ENCODE measurements at regions not wholly inside any gene's neighbourhood (a gene's known extent, or its start where the extent isn't known, plus 50 kb on each side); places are given as distances from the start of the nearest gene placed in this dataset.

DNA sequence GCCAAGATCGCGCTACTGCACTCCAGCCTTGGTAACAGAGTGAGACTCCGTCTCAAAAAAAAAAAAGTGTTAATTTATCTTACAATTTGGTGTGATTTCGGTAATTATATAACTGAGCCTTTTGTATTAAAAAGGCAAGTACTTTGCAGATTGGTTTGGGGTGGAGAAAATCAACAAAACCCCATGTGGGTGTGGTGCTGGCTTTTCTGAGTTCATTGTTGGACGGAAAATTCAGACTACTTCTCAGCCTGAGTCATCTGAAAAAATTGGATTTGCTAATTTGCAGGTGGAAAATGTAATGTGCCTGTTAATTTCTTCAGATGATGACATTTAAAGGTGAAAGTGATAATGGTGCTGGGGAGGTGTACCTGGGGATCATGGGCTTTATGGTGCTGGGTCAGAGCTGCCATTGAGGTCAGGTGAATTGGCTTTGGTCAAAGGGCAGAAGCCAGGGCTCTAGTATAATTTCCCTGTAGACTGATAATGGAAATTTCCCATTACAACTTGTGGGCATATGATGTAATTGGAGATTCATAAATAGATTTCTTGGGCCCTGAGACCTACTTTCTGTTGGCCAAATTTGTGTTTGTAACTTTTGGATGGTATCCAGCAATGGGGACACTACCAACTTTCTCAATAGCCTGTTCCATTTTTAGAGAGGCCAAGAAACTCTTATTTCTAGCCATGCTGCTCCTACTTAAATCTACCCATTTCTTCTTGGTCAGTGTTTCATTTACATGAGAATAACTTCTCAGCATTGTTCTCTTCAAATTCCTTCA lies 74.3 kb upstream of the TEX13D start:
- TF ChIP-seq, protein P1, sequence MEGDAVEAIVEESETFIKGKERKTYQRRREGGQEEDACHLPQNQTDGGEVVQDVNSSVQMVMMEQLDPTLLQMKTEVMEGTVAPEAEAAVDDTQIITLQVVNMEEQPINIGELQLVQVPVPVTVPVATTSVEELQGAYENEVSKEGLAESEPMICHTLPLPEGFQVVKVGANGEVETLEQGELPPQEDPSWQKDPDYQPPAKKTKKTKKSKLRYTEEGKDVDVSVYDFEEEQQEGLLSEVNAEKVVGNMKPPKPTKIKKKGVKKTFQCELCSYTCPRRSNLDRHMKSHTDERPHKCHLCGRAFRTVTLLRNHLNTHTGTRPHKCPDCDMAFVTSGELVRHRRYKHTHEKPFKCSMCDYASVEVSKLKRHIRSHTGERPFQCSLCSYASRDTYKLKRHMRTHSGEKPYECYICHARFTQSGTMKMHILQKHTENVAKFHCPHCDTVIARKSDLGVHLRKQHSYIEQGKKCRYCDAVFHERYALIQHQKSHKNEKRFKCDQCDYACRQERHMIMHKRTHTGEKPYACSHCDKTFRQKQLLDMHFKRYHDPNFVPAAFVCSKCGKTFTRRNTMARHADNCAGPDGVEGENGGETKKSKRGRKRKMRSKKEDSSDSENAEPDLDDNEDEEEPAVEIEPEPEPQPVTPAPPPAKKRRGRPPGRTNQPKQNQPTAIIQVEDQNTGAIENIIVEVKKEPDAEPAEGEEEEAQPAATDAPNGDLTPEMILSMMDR (IDR thresholded peaks at IDR 0.05) = no peak
- no peak for TF ChIP-seq POLR2A (IDR thresholded peaks at IDR 0.05)

Measured in heart left ventricle (tissue), 13 donors.